Astrocyte (in vitro differentiated cells and primary cell): ENCODE measurements at regions not wholly inside any gene's neighbourhood (a gene's known extent, or its start where the extent isn't known, plus 50 kb on each side); places are given as distances from the start of the nearest gene placed in this dataset.

Experiments
- DNase-seq: peaks from one replicate; pipeline ENCODE4 v3.0.0-alpha.2; 2010; ENCODE audit warnings: low read depth
- FAIRE-seq: peaks from 2 replicates; lab custom pipeline; 2011; peaks lifted over from hg19 to GRCh38; lab: Jason Lieb, UNC
- H2AFZ ChIP-seq: 2 replicates; pipeline ENCODE4 v1.6.0; 2012; ENCODE audit warnings: low read depth, low read length, inconsistent platforms
- H3K27ac ChIP-seq: 2 replicates; pipeline ENCODE4 v1.5.1; 2011; ENCODE audit warnings: low read depth, low read length, inconsistent platforms
- H3K27me3 ChIP-seq: 2 replicates; pipeline ENCODE4 v1.6.0; 2011; ENCODE audit warnings: low read length, inconsistent platforms; ENCODE audit not compliant: insufficient read depth
- H3K36me3 ChIP-seq: 2 replicates; pipeline ENCODE4 v1.5.1; 2011; ENCODE audit warnings: low read length, inconsistent platforms; ENCODE audit not compliant: insufficient read depth
- H3K4me1 ChIP-seq: 2 replicates; pipeline ENCODE4 v1.5.1; 2011; ENCODE audit warnings: low read length, inconsistent platforms; ENCODE audit not compliant: insufficient read depth
- H3K4me2 ChIP-seq: 2 replicates; pipeline ENCODE4 v1.6.0; 2012; ENCODE audit warnings: low read length, inconsistent platforms
- H3K4me3 ChIP-seq: 2 replicates; pipeline ENCODE4 v1.5.1; 2011; ENCODE audit warnings: low read depth, mild to moderate bottlenecking, low read length, inconsistent platforms; ENCODE audit not compliant: insufficient read depth
- H3K79me2 ChIP-seq: 2 replicates; pipeline ENCODE4 v1.6.0; 2012; ENCODE audit warnings: mild to moderate bottlenecking, low read length, inconsistent platforms; ENCODE audit not compliant: insufficient read depth
- H3K9ac ChIP-seq: 2 replicates; pipeline ENCODE4 v1.6.0; 2012; ENCODE audit warnings: mild to moderate bottlenecking, low read length, inconsistent platforms
- H3K9me3 ChIP-seq: 2 replicates; pipeline ENCODE4 v1.5.1; 2012; ENCODE audit warnings: low read depth, mild to moderate bottlenecking, low read length, inconsistent platforms; ENCODE audit not compliant: insufficient read depth
- H4K20me1 ChIP-seq: 2 replicates; pipeline ENCODE4 v1.6.0; 2012; ENCODE audit warnings: low read length, inconsistent platforms; ENCODE audit not compliant: insufficient read depth
- H3K27ac Mint-ChIP-seq: one replicate; pipeline ENCODE4 v1.8.0; 2021; ENCODE audit warnings: mild to moderate bottlenecking, mixed read lengths; ENCODE audit not compliant: unreplicated experiment
- H3K27me3 Mint-ChIP-seq: one replicate; pipeline ENCODE4 v1.8.0; 2021; ENCODE audit warnings: low read depth, mixed read lengths; ENCODE audit not compliant: unreplicated experiment
- H3K36me3 Mint-ChIP-seq: one replicate; pipeline ENCODE4 v1.8.0; 2021; ENCODE audit warnings: low read depth, mixed read lengths; ENCODE audit not compliant: unreplicated experiment
- H3K4me1 Mint-ChIP-seq: one replicate; pipeline ENCODE4 v1.8.0; 2021; ENCODE audit warnings: low read depth, mixed read lengths; ENCODE audit not compliant: unreplicated experiment
- H3K4me3 Mint-ChIP-seq: one replicate; pipeline ENCODE4 v1.8.0; 2021; ENCODE audit warnings: mild to moderate bottlenecking, moderate library complexity, mixed read lengths; ENCODE audit not compliant: unreplicated experiment
- H3K9me3 Mint-ChIP-seq: one replicate; pipeline ENCODE4 v1.8.0; 2021; ENCODE audit warnings: mild to moderate bottlenecking, mixed read lengths; ENCODE audit not compliant: unreplicated experiment
- CTCF ChIP-seq: IDR thresholded peaks from 2 replicates; pipeline ENCODE4 v1.5.1; 2011; ENCODE audit warnings: low read depth, mild to moderate bottlenecking, inconsistent platforms, low read length, moderate library complexity; ENCODE audit not compliant: insufficient read depth
- EZH2 ChIP-seq: IDR thresholded peaks from 2 replicates; pipeline ENCODE4 v1.6.1; 2012; ENCODE audit warnings: mild to moderate bottlenecking, low read length, inconsistent platforms; ENCODE audit not compliant: insufficient read depth

- no peak overlapping the region for H2AFZ ChIP-seq
- Mint-ChIP-seq H3K27me3 (peaks cover 3% of the 10 kb centered on the region), H3K27ac (no peak overlapping the region), H3K9me3 (peaks cover 2% of the 10 kb centered on the region), H3K36me3 (peaks cover 2% of the 10 kb centered on the region), H3K4me1 (peaks cover 8% of the 10 kb centered on the region), H3K4me3 (no peak overlapping the region)
- H3K79me2 ChIP-seq, result no peaks in the 10 kb centered on the region
- H3K4me2 ChIP-seq, result no peak overlapping the region
- FAIRE-seq (no peak), DNase-seq (no peak)
- H4K20me1 ChIP-seq, result no peaks in the 10 kb centered on the region
- no peaks in the 10 kb centered on the region for H3K27me3 ChIP-seq
- H3K27ac ChIP-seq, result no peak overlapping the region
- TF ChIP-seq CTCF (no peak), EZH2 (no peak)
- H3K9me3 ChIP-seq, result no peaks in the 10 kb centered on the region
- no peak overlapping the region for H3K4me3 ChIP-seq
- peaks cover 12% of the 10 kb centered on the region for H3K4me1 ChIP-seq
- no peak overlapping the region for H3K9ac ChIP-seq
- H3K36me3 ChIP-seq, result no peaks in the 10 kb centered on the region
Observed at GRCh38 chr2:19542796-19543662, 184.6 kb upstream of the OSR1 start.

- Histone ChIP-seq H3K4me3 (no peak overlapping the region), H3K9me3 (no peaks in the 10 kb centered on the region), H4K20me1 (no peaks in the 10 kb centered on the region), H2AFZ (no peak overlapping the region), H3K79me2 (no peaks in the 10 kb centered on the region), H3K36me3 (no peaks in the 10 kb centered on the region), H3K27ac (no peak overlapping the region), H3K4me2 (no peak overlapping the region), H3K9ac (no peak overlapping the region), H3K4me1 (peaks cover 12% of the 10 kb centered on the region), H3K27me3 (no peaks in the 10 kb centered on the region)
- Mint-ChIP-seq H3K4me3 (no peak overlapping the region), H3K4me1 (peaks cover 14% of the 10 kb centered on the region), H3K9me3 (peaks cover 1% of the 10 kb centered on the region), H3K36me3 (no peaks in the 10 kb centered on the region), H3K27me3 (no peaks in the 10 kb centered on the region), H3K27ac (no peak overlapping the region)
- TF ChIP-seq CTCF (no peak), EZH2 (no peak)
- no peak for DNase-seq
- no peak for FAIRE-seq
Observed at GRCh38 chr2:19541884-19542283, 183.5 kb upstream of the OSR1 start.
